ENCODE measurements at regions not wholly inside any gene's neighbourhood (a gene's known extent, or its start where the extent isn't known, plus 50 kb on each side); places are given as distances from the start of the nearest gene placed in this dataset.

DNA sequence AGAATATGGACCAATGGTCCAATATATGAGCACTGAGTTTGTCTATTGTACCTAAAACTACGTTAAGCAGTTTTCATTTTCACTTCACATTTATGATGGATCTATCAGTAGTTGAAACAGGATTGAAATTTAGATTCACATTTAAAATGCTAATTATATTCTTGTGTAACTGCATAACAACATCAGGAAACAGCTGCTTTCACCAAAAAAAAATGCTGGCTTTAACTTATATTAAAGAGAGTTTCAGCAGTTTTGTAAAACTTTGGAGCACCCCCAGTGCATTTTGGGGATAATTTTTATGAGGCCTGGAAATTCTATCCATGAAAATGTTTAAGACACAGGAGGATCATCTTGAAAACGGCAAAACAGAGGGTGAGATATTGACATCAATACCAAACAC lies 142.8 kb upstream of the ROBO2 start:
- TF ChIP-seq RARB (CRISPR knock-in tag; IDR thresholded peaks at IDR 0.05) (no peak), ZFP30 (CRISPR knock-in tag; IDR thresholded peaks at IDR 0.05) (no peak), ARNTL (CRISPR knock-in tag; IDR thresholded peaks at IDR 0.05; ENCODE audit: borderline replicate concordance, low read depth) (no peak), GLIS3 (CRISPR knock-in tag; IDR thresholded peaks at IDR 0.05) (no peak), POU6F1 (CRISPR knock-in tag; IDR thresholded peaks at IDR 0.05; ENCODE audit: borderline replicate concordance, low read depth) (no peak), CSRNP3 (CRISPR knock-in tag; IDR thresholded peaks at IDR 0.05) (no peak), TCF4 (CRISPR knock-in tag; IDR thresholded peaks at IDR 0.05; ENCODE audit: borderline replicate concordance) (no peak)
- TF ChIP-seq, protein P1, sequence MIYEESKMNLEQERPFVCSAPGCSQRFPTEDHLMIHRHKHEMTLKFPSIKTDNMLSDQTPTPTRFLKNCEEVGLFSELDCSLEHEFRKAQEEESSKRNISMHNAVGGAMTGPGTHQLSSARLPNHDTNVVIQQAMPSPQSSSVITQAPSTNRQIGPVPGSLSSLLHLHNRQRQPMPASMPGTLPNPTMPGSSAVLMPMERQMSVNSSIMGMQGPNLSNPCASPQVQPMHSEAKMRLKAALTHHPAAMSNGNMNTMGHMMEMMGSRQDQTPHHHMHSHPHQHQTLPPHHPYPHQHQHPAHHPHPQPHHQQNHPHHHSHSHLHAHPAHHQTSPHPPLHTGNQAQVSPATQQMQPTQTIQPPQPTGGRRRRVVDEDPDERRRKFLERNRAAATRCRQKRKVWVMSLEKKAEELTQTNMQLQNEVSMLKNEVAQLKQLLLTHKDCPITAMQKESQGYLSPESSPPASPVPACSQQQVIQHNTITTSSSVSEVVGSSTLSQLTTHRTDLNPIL (CRISPR knock-in tag; IDR thresholded peaks at IDR 0.05; ENCODE audit: low read depth), result no peak

Measured in SK-N-SH treated with all-trans-retinoic acid at 6 μM for 48 hours (cell line).